HG03139 (cell line): ENCODE measurements at regions not wholly inside any gene's neighbourhood (a gene's known extent, or its start where the extent isn't known, plus 50 kb on each side); places are given as distances from the start of the nearest gene placed in this dataset.

Experiments
- ATAC-seq: cut with Tn5 transposase; IDR thresholded peaks from one replicate; pipeline ENCODE4 v1.9.1; 2021; ENCODE audit not compliant: unreplicated experiment

DNA sequence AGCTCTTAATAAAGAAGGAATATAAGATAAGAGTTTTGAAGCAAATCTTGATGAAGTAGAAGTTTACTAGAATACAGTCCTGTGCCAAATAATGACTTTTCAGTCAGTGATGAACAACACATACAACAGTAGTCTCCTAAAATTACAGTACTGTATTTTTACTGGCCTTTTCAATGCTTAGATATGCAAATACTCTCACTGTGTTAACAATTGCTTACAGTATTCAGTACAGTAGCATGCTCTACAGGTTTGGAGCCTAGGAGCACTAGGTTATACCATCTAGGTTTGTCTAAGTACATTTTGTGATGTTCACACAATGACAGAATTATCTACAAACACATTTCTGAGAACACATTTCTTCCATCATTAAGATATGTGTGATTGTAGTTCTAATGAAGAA is 316.7 kb upstream of the KLHL1 start:
- no peak for ATAC-seq

DNA sequence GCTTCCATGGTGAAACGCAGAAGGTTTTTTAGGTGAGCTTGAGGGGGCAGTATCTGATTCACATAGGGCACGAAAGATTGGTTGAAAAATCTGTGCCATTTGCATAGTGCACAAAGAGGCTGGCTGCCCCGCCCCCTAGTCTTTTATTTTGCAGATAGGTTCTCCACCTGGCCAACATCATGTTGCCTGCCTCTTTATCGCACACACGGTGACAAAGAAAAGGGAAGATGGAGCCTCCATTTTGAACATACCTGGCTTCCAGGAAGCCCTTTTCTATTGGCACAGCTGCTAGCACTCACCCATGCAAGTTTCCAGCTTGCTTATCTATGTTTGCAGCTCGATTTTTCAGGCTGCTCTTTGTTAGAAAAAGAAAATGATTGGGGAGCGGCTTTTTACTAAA is 316.2 kb upstream of the KLHL1 start:
- ATAC-seq, result no peak

DNA sequence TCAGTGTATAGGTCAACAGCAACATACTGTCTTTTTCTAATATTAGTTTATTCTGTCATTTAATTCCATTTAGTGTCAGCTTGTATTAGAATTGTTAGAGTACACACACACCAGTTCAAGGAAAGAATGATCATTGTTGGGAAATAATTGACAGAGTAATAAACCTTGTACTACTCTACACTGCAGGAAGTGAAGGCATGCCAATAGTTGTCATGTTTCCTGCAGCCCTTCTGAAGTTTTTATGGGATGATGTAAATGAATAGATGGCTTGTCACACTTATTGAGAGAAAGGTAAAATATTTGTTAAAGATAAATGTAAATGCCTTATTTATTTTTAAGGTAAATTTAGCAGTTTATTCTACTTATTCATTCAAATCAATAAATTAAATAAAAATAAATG is 306.9 kb upstream of the KLHL1 start:
- ATAC-seq, result no peak

DNA sequence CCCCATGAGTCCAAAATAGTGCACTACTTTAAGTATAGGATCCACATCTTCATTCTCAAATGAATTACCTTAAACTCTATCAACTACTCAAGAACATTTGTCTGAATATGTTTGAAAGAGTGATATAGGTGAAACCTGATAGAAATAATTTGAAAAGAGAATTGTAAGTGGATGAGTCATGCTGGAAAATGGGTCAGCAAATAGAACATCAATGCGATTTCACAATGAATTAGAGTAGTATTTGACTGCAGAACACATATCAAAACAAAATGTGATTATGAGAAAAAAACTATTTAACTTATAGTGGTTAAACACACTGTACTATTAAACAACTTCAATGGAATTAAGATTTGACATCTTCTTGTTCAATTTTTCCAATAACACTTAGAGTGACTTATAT is 300.6 kb upstream of the KLHL1 start:
- ATAC-seq, result no peak

DNA sequence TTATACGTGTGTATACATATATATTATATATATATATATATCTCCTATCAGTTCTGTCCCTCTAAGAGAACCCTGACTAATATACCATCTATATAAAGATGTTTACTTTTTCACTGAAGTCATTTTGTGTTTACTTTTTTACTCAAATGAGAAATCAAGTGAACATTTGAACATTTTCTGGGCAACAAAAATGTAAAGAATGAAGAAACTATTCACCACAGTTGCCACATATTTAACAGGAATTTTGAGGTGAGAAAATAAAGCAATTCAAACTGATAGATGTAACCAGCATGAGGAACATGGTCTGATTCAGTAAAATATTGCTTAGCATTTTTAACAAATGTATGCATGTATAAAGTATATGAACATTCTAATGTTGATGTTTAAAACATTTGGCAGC is 299.2 kb upstream of the KLHL1 start:
- ATAC-seq, result no peak

DNA sequence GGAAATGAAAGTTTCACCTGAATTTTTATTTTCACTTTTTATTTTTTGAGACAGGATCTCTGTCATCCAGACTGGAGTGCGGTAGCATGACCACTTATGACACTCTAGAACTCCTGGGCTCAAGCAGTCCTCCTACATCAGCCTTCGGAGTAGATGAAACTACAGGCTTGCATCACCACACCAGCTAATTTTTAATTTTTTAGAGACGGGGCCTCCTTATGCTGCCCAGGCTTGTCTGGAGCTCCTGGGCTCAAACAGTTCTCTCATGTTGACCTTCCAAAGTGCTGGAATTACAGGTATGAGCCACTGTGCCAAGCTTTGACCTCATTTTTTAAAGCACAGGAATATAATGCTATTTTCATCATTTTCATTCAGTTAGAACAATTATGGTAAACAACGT is 297.0 kb upstream of the KLHL1 start:
- no peak for ATAC-seq

DNA sequence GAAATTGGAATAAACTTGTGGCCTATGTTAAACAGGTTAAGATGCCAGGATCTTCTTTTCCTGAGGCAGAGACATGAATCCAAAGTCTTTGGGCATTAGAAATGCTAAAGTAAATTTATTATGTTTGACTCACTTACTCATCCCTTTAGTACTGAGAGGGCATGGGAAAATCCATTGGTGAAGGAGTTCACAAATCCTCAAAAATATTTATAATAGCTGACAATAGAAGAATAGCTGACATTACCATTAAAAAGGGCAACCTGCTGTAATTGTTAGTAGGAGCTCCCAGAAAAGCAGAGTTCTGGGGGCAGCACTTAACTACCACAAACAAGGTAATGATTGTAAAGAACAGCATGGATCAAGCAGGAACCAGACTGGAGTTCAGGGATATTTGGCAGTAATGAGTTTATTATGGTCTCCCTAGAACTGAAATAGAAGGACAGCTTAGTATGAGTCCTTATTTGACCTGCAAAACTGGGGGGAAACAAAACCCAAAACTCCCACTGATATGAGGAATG is 285.8 kb upstream of the KLHL1 start:
- ATAC-seq, result no peak

DNA sequence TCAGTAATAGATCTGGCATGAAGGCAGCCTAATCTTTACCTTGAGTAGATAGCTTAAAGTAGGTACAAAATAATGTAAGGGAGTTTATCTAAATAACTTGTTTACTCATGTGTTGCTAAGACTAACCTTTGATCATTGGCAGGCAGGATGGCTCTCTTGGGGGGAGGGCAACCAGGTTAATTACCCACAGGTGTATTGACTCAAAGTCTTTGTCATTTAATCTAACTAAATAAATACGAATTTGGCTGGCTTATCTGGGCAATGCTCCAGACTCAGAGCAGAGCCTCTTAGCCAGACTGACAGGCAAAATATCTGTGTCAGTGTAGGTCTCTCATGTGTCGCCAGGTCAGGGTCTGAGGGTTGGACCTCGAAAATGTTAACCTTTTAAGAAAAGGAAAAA is 283.4 kb upstream of the KLHL1 start:
- no peak for ATAC-seq

DNA sequence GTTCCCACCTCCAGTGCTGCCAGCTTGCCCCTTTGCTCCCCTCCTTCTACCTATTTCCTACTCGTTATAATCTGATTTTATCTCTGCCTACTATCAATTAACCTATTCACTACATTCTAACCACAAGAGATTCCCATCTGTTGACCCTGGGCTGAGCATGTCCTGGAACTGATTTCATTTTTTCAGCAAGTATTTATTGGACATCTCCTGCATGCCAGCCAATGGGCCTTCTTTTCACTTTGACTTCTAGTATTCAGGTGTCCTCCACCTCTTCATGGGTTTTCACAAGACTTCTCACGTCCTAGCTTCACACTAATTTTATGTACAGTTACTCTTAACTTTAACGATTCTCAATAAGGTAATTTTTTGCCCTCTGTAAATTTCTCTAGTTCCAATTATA is 282.7 kb upstream of the KLHL1 start:
- ATAC-seq, result no peak

DNA sequence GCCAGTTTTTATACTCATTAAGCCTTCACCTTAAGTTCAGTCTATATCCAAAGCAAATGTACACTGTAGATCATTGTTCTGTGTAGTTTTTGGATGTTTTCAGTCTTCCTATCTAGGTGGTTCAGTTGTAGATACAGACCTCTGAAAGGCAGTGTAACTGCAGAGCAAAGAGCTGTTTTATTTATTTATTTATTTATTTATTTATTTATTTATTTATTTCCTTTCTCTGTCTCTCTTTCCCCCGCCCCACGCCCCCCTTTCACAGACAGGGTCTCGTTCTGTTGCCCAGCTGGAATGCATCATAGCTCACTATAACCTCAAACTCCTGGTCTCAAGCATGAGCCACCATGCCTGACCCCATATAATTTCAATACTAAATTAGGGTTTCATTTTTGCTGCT is 281.8 kb upstream of the KLHL1 start:
- ATAC-seq, result no peak

DNA sequence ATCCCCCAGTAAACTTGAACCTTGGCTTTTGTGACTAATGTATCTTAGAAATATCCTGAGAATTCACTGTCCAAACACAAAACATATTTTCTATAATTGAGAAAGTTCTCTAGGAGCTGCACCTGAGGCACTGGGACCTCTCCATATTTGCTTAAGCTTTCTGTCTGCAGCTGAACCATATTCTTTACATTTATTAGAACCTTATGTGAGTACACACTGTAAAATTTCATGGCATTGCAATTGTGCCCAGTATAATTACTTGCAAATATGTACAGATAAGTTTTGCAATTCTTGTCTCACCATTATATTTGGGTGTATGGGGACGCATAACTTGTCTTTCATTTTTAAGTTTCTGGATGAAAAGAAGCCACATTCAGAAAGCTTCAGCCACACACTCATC is 280.7 kb upstream of the KLHL1 start:
- ATAC-seq, result no peak

DNA sequence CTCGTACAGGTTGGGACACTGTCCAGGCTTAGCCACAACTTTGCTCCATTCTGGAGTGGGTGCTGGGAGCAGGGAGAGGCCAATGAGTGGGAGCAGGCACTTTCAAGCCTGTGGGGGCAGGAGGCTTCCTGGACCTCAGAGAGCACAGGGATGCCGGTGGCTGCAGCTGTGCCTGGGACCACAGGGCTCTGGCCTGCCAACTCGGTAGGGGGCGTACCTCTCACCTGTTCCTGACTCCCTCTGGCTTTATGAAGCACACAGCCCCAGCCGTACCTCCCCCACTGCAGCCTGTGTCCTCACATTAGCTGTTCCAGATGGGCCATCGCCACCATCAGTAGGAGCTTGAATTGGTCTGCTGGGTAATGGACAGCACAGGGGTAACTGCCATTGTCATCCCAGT is 278.7 kb upstream of the KLHL1 start:
- no peak for ATAC-seq

DNA sequence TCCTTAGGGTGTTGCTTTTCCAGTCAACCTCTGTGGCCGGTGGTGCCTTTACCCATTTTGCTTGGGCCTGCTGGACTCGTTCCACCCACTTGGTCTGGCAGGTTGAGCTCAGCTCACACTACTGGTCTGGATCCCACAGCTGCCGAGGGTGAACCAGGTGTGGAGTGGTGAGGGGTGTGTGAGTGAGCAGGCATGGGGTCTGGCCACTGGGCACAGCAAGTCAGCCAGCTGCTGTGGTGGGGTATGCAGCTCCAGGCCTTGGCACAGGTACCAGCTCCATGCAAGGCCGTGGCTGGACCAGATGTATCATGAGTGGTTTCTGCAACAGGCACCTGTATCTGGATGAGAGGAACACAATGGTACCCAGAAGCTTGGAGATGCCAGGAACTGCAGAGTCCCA is 277.6 kb upstream of the KLHL1 start:
- ATAC-seq, result no peak

DNA sequence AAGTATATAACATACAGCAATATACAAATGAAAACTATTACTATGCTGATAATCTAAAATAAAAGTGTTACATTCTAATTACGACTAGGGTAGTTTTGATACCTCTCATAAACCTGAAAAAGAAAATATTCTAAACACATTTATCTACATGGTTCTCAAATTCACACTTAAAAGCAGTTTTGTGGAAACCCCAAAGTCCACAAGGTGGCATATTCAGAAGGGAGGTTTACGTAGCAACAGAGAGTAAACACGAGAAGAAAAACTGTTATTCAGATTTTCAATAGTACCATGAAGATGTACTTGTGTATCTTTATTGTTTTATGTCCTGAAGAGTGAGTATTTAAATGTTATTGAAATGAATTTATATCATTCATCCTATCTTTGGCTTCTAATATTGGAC is 275.9 kb upstream of the KLHL1 start:
- ATAC-seq, result no peak

DNA sequence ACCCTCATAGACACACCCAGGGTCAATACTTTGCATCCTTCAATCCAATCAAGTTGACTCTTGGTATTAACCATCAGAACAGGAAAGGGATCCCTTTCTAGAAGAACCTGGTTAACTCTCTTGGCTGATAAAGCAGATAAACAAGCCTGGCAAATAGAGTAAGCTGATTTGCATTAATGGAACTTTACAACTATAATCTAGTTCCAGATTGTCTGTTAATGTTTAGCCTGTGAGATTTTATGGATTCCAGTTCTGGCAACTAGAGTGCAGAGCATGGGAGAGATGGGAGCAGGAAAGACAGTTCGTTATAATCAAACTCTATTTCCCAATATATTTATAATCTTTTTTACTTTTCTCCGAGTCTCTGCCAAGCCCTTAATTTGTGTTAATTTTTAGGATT is 272.6 kb upstream of the KLHL1 start:
- no peak for ATAC-seq

DNA sequence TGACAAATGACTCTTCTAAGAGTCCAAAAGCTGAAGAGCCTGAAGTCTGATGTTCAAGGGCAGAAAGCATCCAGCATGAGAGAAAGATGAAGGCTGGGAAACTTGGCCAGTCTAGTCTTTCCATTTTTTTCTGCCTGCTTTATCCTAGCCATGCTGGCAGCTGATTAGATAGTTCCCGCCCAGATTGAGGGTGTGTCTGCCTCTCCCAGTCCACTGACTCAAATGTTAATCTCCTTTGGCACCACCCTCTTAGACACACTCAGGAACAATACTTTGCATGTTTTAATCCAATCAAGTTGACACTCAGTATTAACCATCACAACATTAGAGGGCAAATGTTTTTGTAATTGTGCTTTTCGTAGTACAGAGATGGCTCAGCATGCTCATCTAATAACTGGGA is 267.5 kb upstream of the KLHL1 start:
- ATAC-seq, result no peak

DNA sequence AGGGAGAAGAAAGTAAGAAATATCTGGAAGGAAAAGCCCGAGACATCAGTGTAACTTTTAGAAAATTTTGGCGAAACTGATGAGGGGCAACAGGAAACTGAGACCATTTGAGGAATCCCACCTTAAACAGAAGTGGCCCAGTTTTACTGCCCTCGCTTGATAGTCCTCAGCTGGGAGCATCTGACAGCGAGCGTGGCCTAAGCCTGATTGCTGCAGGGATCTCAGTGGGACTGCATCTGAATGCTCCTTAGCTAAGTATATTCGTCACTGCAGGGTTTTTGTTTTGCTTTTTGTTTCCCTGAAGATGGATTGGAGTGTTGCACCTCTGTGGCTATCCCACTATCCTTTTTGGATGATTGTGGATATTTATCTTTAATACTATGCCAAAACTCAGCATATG is 262.7 kb upstream of the KLHL1 start:
- ATAC-seq, result no peak

DNA sequence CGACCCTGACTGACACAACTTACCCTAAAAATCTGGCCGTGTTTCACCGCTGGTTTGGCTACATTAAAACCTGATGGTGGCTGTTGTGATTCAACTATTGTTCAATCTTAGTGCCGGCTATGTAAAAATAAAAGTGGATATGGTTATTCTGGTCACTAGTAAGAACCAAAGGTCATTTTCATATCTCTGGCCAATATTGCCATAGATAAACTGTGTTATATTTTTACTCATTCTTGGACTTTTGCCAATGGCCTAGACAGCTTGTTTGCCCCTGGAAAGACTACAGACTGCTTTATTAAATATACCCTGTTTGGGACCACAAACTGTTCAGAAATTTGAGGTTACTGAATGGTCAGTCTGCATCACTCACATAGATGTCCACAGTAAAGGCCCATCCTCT is 258.5 kb upstream of the KLHL1 start:
- ATAC-seq, result no peak

DNA sequence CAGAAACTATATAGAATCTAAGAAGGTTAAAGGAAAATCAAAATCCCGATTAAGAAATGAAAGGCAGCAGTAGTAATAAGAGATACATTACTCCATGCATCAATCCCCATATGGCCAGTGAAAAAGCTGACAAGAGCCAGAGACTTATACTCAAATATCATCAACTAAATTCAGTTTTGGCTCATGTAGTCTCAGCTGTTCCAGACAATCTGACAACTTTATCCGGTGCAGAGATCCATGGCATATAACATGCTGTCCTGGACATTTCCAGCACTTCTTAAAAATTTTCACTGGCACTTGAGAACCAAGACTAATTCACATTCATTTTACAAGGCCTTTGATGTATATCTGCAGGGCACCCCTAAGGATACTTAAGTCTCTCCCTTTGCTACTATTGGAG is 255.7 kb upstream of the KLHL1 start:
- ATAC-seq, result no peak

DNA sequence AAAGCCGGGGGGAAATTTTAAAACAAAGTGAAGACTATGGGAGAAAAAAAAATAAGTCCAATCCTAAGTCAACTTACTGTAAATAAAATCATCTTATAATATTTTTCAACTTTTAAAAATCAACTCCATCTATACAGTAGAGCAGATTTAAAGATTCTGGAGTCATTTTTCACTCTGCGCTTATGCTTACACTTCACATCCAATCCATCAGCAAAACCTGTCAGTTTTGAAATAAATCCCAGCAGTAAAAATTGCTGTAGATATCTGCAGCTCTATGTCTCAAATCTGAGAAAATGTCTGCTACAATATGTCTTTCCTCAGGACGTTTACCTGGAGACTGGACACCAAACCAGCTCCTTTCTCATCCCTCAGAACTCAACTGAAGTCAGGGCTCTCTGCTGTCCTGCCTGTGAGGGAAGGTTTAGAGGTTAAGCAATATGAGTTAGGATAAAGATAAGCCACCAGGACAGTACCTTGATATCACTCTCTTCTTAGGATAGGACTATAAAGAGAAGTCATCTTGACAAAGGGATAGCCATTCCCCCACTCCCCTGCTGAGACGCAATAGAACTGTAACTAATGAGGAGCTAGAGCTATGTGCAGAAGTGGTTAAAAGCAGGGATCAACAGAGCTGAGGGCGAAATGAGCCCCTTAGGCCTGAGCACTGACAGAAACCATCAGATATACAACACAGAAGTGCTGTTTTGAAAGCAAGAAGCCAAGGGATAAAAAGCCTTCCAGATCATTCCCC is 254.7 kb upstream of the KLHL1 start:
- ATAC-seq, result no peak

DNA sequence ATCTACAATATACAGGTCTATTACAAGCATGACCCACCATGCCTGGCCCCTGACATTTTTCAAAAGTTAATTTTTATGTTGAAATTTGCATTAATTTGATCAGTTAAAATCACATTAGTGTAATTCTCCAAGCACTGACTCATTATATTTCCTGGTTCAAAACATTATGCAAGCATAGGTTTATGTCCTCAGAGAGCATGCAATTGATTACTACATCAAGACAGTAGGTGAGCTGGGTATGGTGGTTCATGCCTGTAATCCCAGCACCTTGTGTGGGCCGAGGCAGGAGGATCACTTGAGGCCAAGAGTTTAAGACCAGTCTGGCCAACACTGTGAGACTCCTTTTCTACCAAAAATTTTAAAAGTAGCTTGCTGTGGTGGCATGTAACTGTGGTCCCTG is 248.8 kb upstream of the KLHL1 start:
- no peak for ATAC-seq

DNA sequence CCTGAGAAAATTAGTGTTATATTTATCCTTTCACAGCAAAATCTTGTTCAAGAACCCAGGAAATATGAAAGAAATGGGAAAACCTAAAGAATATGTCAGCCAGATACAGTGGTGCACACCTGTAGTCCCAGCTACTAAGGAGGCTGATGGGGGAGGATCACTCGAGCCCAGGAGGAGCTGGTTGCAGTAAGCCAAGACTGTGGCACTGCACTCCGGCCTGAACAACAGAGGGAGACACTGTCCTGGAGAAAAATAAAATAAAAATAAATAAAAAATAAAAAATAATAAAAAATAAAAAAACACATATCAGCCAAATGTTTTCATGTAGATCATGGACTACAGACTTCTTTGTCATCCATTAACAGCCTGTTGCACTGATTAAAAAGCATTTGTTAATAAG is 244.8 kb upstream of the KLHL1 start:
- ATAC-seq, result no peak

DNA sequence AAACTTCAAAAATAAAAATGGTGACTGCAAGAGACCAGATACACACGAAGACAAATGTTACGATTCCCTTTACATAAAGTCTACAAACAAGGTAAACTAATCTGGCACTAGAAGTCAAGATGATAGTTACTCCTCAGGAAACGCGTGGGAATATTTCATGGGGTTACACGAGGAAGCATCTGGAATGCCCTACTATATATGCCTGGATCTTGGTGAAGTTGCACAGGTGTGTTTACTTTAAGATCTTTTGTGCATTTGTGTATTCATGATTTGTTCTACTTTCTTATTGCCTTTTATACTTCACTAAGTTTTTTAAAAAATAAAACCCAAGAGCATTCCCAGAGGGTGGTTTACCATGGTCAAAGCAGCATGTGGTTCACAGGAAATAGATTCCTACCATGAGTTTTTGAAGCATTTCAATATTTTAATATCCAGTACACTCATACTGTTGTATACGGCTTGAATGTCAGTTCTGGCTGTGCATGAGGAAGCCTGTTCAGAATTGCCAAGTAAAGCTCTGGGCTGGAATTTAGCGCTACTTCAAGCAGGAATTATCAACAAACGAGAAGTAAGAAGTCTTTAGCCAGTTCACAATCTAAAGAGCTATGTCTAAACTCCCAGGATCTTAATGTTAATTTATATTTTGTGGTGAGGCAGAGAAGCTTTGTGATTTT is 239.8 kb upstream of the KLHL1 start:
- no peak for ATAC-seq
